A673 (cell line): ENCODE measurements at regions not wholly inside any gene's neighbourhood (a gene's known extent, or its start where the extent isn't known, plus 50 kb on each side); places are given as distances from the start of the nearest gene placed in this dataset.

Experiments
- EZH2 ChIP-seq: fragments of 200-600 bp; sonication (generic); IDR thresholded peaks from 2 replicates; pipeline ENCODE4 v1.6.1; 2017; ENCODE audit warnings: borderline replicate concordance, low read depth, mild to moderate bottlenecking, mixed read lengths, antibody characterized with exemption, low read length; ENCODE audit not compliant: poor library complexity, severe bottlenecking
- TF ChIP-seq, protein P1 (sequence below): fragments of 300-800, 200-600 bp; sonication (generic); conservative IDR thresholded peaks from 2 replicates; pipeline ENCODE4 v1.5.1; 2017; ENCODE audit warnings: low read depth, mild to moderate bottlenecking, antibody characterized with exemption, low read length, moderate library complexity, mixed read lengths

DNA sequence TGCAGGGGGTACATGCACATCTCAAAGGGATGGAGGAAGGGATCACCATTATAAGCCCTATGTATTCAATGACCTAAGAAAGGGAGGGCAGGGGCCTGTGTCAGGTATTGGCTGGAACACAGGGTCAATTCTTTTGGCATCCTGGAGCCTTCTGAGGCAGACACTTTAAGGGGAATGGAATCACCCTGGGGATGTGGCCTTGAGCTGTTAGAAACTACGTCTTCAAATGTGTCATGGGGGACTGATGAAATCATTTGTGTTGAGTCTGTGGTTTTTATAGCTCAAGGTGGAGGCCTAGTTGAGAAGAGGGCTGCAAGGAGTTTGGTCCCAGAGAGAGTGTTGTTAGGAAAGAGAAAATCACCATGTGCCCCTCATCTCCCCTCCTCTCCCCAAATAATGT is 206.1 kb upstream of the CELF2 start:
- TF ChIP-seq, protein P1, sequence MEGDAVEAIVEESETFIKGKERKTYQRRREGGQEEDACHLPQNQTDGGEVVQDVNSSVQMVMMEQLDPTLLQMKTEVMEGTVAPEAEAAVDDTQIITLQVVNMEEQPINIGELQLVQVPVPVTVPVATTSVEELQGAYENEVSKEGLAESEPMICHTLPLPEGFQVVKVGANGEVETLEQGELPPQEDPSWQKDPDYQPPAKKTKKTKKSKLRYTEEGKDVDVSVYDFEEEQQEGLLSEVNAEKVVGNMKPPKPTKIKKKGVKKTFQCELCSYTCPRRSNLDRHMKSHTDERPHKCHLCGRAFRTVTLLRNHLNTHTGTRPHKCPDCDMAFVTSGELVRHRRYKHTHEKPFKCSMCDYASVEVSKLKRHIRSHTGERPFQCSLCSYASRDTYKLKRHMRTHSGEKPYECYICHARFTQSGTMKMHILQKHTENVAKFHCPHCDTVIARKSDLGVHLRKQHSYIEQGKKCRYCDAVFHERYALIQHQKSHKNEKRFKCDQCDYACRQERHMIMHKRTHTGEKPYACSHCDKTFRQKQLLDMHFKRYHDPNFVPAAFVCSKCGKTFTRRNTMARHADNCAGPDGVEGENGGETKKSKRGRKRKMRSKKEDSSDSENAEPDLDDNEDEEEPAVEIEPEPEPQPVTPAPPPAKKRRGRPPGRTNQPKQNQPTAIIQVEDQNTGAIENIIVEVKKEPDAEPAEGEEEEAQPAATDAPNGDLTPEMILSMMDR: no peak
- no peak for TF ChIP-seq EZH2
